ENCODE measurements at regions not wholly inside any gene's neighbourhood (a gene's known extent, or its start where the extent isn't known, plus 50 kb on each side); places are given as distances from the start of the nearest gene placed in this dataset.

- Mint-ChIP-seq H3K36me3 (ENCODE audit: insufficient read depth, unreplicated experiment) (no peaks in the 10 kb centered on the region), H3K9me3 (ENCODE audit: low read depth, unreplicated experiment) (no peaks in the 10 kb centered on the region), H3K4me3 (ENCODE audit: low read depth, unreplicated experiment) (no peak overlapping the region), H3K4me1 (ENCODE audit: low read depth, unreplicated experiment) (peaks cover 8% of the 10 kb centered on the region), H3K27ac (ENCODE audit: unreplicated experiment) (no peak overlapping the region), H3K27me3 (ENCODE audit: unreplicated experiment) (peaks cover 4% of the 10 kb centered on the region)
- no TSS peak for BruUV-seq (replicated peaks)
- CTCF ChIA-PET, result no interaction called here
- TF ChIP-seq CTCF (IDR thresholded peaks at IDR 0.05; ENCODE audit: unreplicated experiment), result no peak
- DNase-seq, result no peak
- intact Hi-C loops (cut with micrococcal nuclease; ENCODE audit: unreplicated experiment), result no loop called here
Observed at GRCh38 chr3:23084367-23084766, 118.8 kb upstream of the UBE2E2 start.

DNA sequence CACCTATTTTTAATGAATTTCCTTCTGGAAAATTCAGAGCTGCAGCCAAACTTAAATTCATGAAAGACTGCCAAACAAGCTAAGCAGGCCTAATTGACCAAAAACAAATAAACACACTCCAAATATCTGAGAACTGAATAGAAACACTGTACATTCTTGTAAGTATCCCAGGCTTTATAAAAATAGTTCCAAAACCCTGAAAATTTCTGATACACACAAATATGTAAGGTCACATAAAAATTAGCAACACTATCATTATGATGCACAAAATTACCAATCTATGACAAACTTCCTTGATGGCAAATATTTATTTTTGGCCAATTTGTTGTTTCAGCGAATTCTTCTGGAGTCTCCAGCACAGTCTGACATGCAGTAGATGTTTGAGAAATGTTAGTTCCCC lies 117.9 kb upstream of the UBE2E2 start:
- DNase-seq, result no peak
- CTCF ChIA-PET, result no interaction called here
- H3K27ac Mint-ChIP-seq (ENCODE audit: unreplicated experiment), result no peak overlapping the region
- no peaks in the 10 kb centered on the region for H3K4me1 Mint-ChIP-seq (ENCODE audit: low read depth, unreplicated experiment)
- peaks cover 12% of the 10 kb centered on the region for H3K27me3 Mint-ChIP-seq (ENCODE audit: unreplicated experiment)
- no peak overlapping the region for H3K4me3 Mint-ChIP-seq (ENCODE audit: low read depth, unreplicated experiment)
- intact Hi-C loops (cut with micrococcal nuclease; ENCODE audit: unreplicated experiment), result no loop called here
- no peaks in the 10 kb centered on the region for H3K9me3 Mint-ChIP-seq (ENCODE audit: low read depth, unreplicated experiment)
- no TSS peak for BruUV-seq (replicated peaks)
- H3K36me3 Mint-ChIP-seq (ENCODE audit: insufficient read depth, unreplicated experiment), result no peaks in the 10 kb centered on the region
- TF ChIP-seq CTCF (IDR thresholded peaks at IDR 0.05; ENCODE audit: unreplicated experiment), result no peak

DNA sequence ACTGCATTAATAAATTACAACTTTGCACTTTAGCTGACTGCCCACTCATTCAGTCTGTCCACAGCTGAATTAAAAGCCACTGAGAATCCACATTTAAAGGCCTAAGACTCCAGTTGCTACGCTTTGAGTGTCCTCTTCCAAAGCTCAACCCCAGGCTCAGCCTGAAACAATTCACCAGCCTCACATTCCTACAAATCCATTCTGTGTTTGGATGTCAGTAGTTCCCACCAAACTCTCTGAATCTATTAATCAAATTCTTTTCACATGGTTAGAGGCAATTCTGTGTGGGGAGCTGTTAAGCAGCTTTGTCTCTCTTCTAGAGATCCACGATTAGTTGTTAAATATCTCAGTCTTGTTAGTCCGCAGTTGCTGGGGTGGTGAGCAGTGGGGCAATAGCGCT lies 116.8 kb upstream of the UBE2E2 start:
- CTCF ChIA-PET, result no interaction called here
- intact Hi-C loops (cut with micrococcal nuclease; ENCODE audit: unreplicated experiment), result no loop called here
- H3K36me3 Mint-ChIP-seq (ENCODE audit: insufficient read depth, unreplicated experiment), result no peaks in the 10 kb centered on the region
- no peak overlapping the region for H3K4me3 Mint-ChIP-seq (ENCODE audit: low read depth, unreplicated experiment)
- no TSS peak for BruUV-seq (replicated peaks)
- H3K9me3 Mint-ChIP-seq (ENCODE audit: low read depth, unreplicated experiment), result no peaks in the 10 kb centered on the region
- TF ChIP-seq CTCF (IDR thresholded peaks at IDR 0.05; ENCODE audit: unreplicated experiment), result no peak
- peaks cover 22% of the 10 kb centered on the region for H3K27me3 Mint-ChIP-seq (ENCODE audit: unreplicated experiment)
- DNase-seq, result no peak
- no peaks in the 10 kb centered on the region for H3K4me1 Mint-ChIP-seq (ENCODE audit: low read depth, unreplicated experiment)
- H3K27ac Mint-ChIP-seq (ENCODE audit: unreplicated experiment), result no peak overlapping the region

DNA sequence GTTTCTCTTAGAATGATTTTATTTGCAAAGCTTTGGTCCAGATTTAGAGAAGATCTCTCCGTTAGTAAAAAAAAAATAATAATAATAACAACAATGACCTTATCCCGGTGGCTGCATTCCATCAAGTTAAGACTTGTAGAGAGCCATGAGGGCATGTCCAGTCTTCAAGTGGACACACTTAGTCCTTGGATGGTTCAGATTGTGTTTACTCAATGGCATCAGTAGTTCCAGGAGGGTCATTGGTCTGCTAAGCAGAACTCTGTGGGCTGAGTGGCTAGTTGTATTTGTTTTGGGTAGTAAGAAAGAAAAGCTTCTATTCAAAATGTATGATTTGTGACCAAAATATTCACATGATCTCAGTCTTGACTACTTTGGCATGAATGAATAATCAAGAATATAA lies 116.3 kb upstream of the UBE2E2 start:
- no peak for TF ChIP-seq CTCF (IDR thresholded peaks at IDR 0.05; ENCODE audit: unreplicated experiment)
- no peak overlapping the region for H3K4me3 Mint-ChIP-seq (ENCODE audit: low read depth, unreplicated experiment)
- intact Hi-C loops (cut with micrococcal nuclease; ENCODE audit: unreplicated experiment), result no loop called here
- H3K4me1 Mint-ChIP-seq (ENCODE audit: low read depth, unreplicated experiment), result no peaks in the 10 kb centered on the region
- no TSS peak for BruUV-seq (replicated peaks)
- CTCF ChIA-PET, result no interaction called here
- H3K27ac Mint-ChIP-seq (ENCODE audit: unreplicated experiment), result no peak overlapping the region
- peaks cover 27% of the 10 kb centered on the region for H3K27me3 Mint-ChIP-seq (ENCODE audit: unreplicated experiment)
- DNase-seq, result no peak
- H3K36me3 Mint-ChIP-seq (ENCODE audit: insufficient read depth, unreplicated experiment), result no peaks in the 10 kb centered on the region
- peaks cover under 1% of the 10 kb centered on the region for H3K9me3 Mint-ChIP-seq (ENCODE audit: low read depth, unreplicated experiment)

- Mint-ChIP-seq H3K27me3 (ENCODE audit: unreplicated experiment) (peaks cover 44% of the 10 kb centered on the region), H3K4me3 (ENCODE audit: low read depth, unreplicated experiment) (no peak overlapping the region), H3K4me1 (ENCODE audit: low read depth, unreplicated experiment) (peaks cover 8% of the 10 kb centered on the region), H3K36me3 (ENCODE audit: insufficient read depth, unreplicated experiment) (no peaks in the 10 kb centered on the region), H3K27ac (ENCODE audit: unreplicated experiment) (no peak overlapping the region), H3K9me3 (ENCODE audit: low read depth, unreplicated experiment) (peaks cover 4% of the 10 kb centered on the region)
- no peak for DNase-seq
- no peak for TF ChIP-seq CTCF (IDR thresholded peaks at IDR 0.05; ENCODE audit: unreplicated experiment)
- CTCF ChIA-PET, result no interaction called here
- BruUV-seq (replicated peaks), result no TSS peak
- intact Hi-C loops (cut with micrococcal nuclease; ENCODE audit: unreplicated experiment), result no loop called here
Observed at GRCh38 chr3:23094412-23094811, 108.7 kb upstream of the UBE2E2 start.

Data from Calu3 (cell line).